Esophagus squamous epithelium (tissue), 4 donors: ENCODE measurements at regions not wholly inside any gene's neighbourhood (a gene's known extent, or its start where the extent isn't known, plus 50 kb on each side); places are given as distances from the start of the nearest gene placed in this dataset.

Source experiments
- CTCF ChIP-seq, 6 experiments: fragments of 450-650 bp in 4 of 6; fragments of 200-600 bp in 2 of 6; sonication (generic) in 2 of 6; IDR thresholded peaks; one replicate each; pipeline ENCODE4 v1.5.1; 2016 to 2019; ENCODE audit warnings: antibody characterized with exemption in 6 of 6, mild to moderate bottlenecking in 4 of 6, moderate library complexity in 4 of 6
- POLR2A ChIP-seq, 4 donors: fragments of 450-650 bp; IDR thresholded peaks; one replicate each; pipeline ENCODE4 v1.6.1; 2017; ENCODE audit warnings: antibody characterized with exemption in 4 of 4, mild to moderate bottlenecking in 4 of 4, moderate library complexity in 3 of 4

DNA sequence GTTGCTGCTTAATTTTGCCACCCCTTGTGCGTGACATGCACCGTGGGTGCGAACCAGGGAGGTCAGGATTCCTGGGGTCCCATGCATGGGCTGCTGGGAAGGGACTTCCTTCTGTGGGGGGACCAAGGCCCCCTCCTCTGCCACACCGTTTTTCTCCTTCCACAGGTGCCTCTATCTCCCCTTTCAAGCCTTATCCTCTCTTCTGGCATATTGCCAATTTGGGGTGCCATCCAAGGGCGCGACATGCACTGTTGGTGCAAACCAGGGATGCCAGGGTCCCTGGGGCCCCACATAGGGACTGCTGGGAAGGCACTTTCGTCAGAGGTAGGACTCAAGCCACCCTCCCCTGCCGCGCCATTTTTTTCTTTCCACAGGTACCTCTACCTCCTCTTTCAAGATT is 289.0 kb downstream of the ALG10 start:
- TF ChIP-seq CTCF (IDR thresholded peaks at IDR 0.05) = no peak
- no peak for TF ChIP-seq POLR2A (IDR thresholded peaks at IDR 0.05)
